Transverse colon (tissue), 4 donors: ENCODE measurements at regions not wholly inside any gene's neighbourhood (a gene's known extent, or its start where the extent isn't known, plus 50 kb on each side); places are given as distances from the start of the nearest gene placed in this dataset.

ENCODE experiments used
- EP300 ChIP-seq: sonication (generic); formaldehyde crosslinking; IDR thresholded peaks from one replicate; pipeline ENCODE4 v1.6.1; 2017; ENCODE audit warnings: antibody characterized with exemption, low read depth
- POLR2A ChIP-seq: fragments of 450-650 bp; IDR thresholded peaks from one replicate; pipeline ENCODE4 v1.6.1; 2016; ENCODE audit warnings: antibody characterized with exemption, mild to moderate bottlenecking, moderate library complexity
- POLR2AphosphoS5 ChIP-seq, 3 donors: sonication (generic); formaldehyde crosslinking; IDR thresholded peaks; one replicate each; pipeline ENCODE4 v1.6.1; 2016; ENCODE audit warnings: antibody characterized with exemption in 3 of 3
- TF ChIP-seq, protein P1 (sequence below), 5 experiments: fragments of 200-600 bp in 3 of 5; fragments of 450-650 bp in 2 of 5; sonication (generic) in 3 of 5; IDR thresholded peaks; 1 replicate in 2 of 5; 2 replicates in 3 of 5; pipeline ENCODE4 v1.5.1; 2016 to 2017; ENCODE audit warnings: antibody characterized with exemption in 5 of 5, inconsistent platforms in 3 of 5, mild to moderate bottlenecking in 2 of 5, moderate library complexity in 1 of 5

GRCh38 chr1:60387175-60387574 is 313.6 kb upstream of the C1orf87 start:
- TF ChIP-seq, protein P1, sequence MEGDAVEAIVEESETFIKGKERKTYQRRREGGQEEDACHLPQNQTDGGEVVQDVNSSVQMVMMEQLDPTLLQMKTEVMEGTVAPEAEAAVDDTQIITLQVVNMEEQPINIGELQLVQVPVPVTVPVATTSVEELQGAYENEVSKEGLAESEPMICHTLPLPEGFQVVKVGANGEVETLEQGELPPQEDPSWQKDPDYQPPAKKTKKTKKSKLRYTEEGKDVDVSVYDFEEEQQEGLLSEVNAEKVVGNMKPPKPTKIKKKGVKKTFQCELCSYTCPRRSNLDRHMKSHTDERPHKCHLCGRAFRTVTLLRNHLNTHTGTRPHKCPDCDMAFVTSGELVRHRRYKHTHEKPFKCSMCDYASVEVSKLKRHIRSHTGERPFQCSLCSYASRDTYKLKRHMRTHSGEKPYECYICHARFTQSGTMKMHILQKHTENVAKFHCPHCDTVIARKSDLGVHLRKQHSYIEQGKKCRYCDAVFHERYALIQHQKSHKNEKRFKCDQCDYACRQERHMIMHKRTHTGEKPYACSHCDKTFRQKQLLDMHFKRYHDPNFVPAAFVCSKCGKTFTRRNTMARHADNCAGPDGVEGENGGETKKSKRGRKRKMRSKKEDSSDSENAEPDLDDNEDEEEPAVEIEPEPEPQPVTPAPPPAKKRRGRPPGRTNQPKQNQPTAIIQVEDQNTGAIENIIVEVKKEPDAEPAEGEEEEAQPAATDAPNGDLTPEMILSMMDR (IDR thresholded peaks at IDR 0.05): no peak
- no peak for TF ChIP-seq POLR2AphosphoS5 (IDR thresholded peaks at IDR 0.05)
- no peak for TF ChIP-seq POLR2A
- TF ChIP-seq EP300: no peak
